Progenitor cell of endocrine pancreas (in vitro differentiated cells): ENCODE measurements at regions not wholly inside any gene's neighbourhood (a gene's known extent, or its start where the extent isn't known, plus 50 kb on each side); places are given as distances from the start of the nearest gene placed in this dataset.

Source experiments
- DNase-seq: peaks from one replicate; pipeline ENCODE4 v3.0.0; 2021; ENCODE audit warnings: low spot score; ENCODE audit not compliant: unreplicated experiment
- H3K27ac Mint-ChIP-seq: 2 replicates; pipeline ENCODE4 v1.8.0; 2021; ENCODE audit warnings: mild to moderate bottlenecking, moderate library complexity, mixed read lengths
- H3K27me3 Mint-ChIP-seq: 2 replicates; pipeline ENCODE4 v1.8.0; 2021; ENCODE audit warnings: mixed read lengths
- H3K36me3 Mint-ChIP-seq: 2 replicates; pipeline ENCODE4 v1.8.0; 2022; ENCODE audit warnings: mixed read lengths; ENCODE audit not compliant: insufficient read depth
- H3K4me1 Mint-ChIP-seq: 2 replicates; pipeline ENCODE4 v1.8.0; 2021; ENCODE audit warnings: low read depth, mixed read lengths
- H3K4me3 Mint-ChIP-seq: 2 replicates; pipeline ENCODE4 v1.8.0; 2021; ENCODE audit warnings: low read depth, mild to moderate bottlenecking, moderate library complexity, mixed read lengths
- H3K9me3 Mint-ChIP-seq: 2 replicates; pipeline ENCODE4 v1.8.0; 2021; ENCODE audit warnings: low read depth, mixed read lengths
- CTCF ChIP-seq: fragments of 200-600 bp; sonication (generic); IDR thresholded peaks from one replicate; pipeline ENCODE4 v1.5.0; 2021; ENCODE audit warnings: antibody characterized with exemption, mild to moderate bottlenecking; ENCODE audit not compliant: unreplicated experiment

DNA sequence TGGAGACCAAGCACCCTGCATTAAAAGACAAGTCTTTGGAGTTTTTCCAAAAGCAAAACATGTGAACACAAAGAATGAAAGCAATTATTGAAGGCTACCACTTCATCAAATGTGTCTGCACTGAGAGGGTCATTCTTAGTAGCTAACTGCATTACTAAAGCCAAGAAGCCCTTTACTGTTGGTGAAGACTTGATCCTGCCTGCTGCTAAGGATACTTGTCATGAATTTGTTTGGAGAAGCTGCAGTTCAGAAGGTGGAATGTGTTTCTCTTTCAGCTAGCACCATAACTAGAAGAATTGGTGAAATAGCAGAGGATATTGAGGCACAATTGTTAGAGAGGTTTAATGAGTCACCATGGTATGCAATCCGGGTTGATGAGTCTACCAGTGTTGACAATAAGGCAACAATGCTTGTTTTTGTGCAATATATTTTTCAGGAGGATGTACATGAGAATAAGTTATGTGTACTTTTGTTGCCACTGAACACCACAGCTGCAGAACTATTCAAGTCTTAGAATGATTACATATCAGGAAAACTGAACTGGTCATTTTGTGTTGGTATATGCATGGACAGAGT is 457.3 kb upstream of the ISX start:
- H3K27me3 Mint-ChIP-seq = no peaks in the 10 kb centered on the region
- H3K36me3 Mint-ChIP-seq = no peaks in the 10 kb centered on the region
- no peak for DNase-seq
- H3K4me3 Mint-ChIP-seq = no peak overlapping the region
- H3K4me1 Mint-ChIP-seq = no peaks in the 10 kb centered on the region
- TF ChIP-seq CTCF = no peak
- H3K9me3 Mint-ChIP-seq = no peaks in the 10 kb centered on the region
- no peak overlapping the region for H3K27ac Mint-ChIP-seq

GRCh38 chr22:34609646-34610045 is 456.3 kb upstream of the ISX start:
- H3K4me3 Mint-ChIP-seq = no peak overlapping the region
- H3K36me3 Mint-ChIP-seq = no peaks in the 10 kb centered on the region
- no peak for TF ChIP-seq CTCF
- H3K27me3 Mint-ChIP-seq = no peaks in the 10 kb centered on the region
- H3K9me3 Mint-ChIP-seq = no peaks in the 10 kb centered on the region
- DNase-seq = no peak
- H3K27ac Mint-ChIP-seq = no peak overlapping the region
- H3K4me1 Mint-ChIP-seq = no peaks in the 10 kb centered on the region

DNA sequence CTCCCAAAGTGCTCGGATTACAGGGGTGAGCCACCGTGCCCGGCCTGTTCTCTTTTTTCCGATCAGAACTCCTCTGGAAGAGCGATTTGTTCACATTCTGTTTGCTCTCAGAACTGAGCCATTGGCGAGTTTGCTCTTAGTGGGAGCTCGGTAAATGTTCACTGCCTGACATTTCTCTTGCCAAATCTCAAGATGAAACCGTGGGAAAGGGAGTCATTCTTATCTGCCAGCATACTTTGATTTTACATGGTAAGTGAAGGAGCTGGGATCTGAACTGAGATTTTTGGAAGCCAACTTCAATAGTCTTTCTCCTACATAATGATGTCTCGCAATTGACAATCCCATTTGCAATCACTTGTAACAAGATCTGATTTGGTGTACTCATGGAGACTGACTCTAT is 445.8 kb upstream of the ISX start:
- Mint-ChIP-seq H3K36me3 (no peaks in the 10 kb centered on the region), H3K4me1 (no peaks in the 10 kb centered on the region), H3K9me3 (no peaks in the 10 kb centered on the region), H3K27ac (no peak overlapping the region), H3K27me3 (peaks cover 4% of the 10 kb centered on the region), H3K4me3 (no peak overlapping the region)
- TF ChIP-seq CTCF = no peak
- DNase-seq = no peak

- no peak overlapping the region for H3K4me3 Mint-ChIP-seq
- no peak for DNase-seq
- H3K27me3 Mint-ChIP-seq = peaks cover 4% of the 10 kb centered on the region
- no peaks in the 10 kb centered on the region for H3K9me3 Mint-ChIP-seq
- H3K27ac Mint-ChIP-seq = no peak overlapping the region
- H3K36me3 Mint-ChIP-seq = no peaks in the 10 kb centered on the region
- H3K4me1 Mint-ChIP-seq = no peaks in the 10 kb centered on the region
- no peak for TF ChIP-seq CTCF
Measured at GRCh38 chr22:34620832-34621231, 445.1 kb upstream of the ISX start.

- H3K36me3 Mint-ChIP-seq = no peaks in the 10 kb centered on the region
Measured at GRCh38 chr22:34622602-34623001, 443.4 kb upstream of the ISX start.

More at GRCh38 chr22:34622602-34623001, 443.4 kb upstream of the ISX start:
- TF ChIP-seq CTCF = no peak
- DNase-seq = no peak
- H3K9me3 Mint-ChIP-seq = no peaks in the 10 kb centered on the region
- H3K27ac Mint-ChIP-seq = no peak overlapping the region
- H3K27me3 Mint-ChIP-seq = peaks cover 4% of the 10 kb centered on the region
- H3K4me1 Mint-ChIP-seq = no peaks in the 10 kb centered on the region
- no peak overlapping the region for H3K4me3 Mint-ChIP-seq
